Left ventricle myocardium inferior (tissue), 1 donor: ENCODE measurements at regions not wholly inside any gene's neighbourhood (a gene's known extent, or its start where the extent isn't known, plus 50 kb on each side); places are given as distances from the start of the nearest gene placed in this dataset.

Experiments
- DNase-seq: peaks from one replicate; pipeline ENCODE4 v3.0.0-alpha.2; 2020
- H3K27ac ChIP-seq: fragments of 200-600 bp; replicated peaks from 2 replicates; pipeline ENCODE4 v1.8.0; 2021
- H3K27me3 ChIP-seq: fragments of 200-600 bp; 2 replicates; pipeline ENCODE4 v1.8.0; 2021; ENCODE audit warnings: low read depth
- H3K36me3 ChIP-seq: fragments of 200-600 bp; 2 replicates; pipeline ENCODE4 v1.8.0; 2021
- H3K4me1 ChIP-seq: fragments of 200-600 bp; 2 replicates; pipeline ENCODE4 v1.8.0; 2021
- H3K4me3 ChIP-seq: fragments of 200-600 bp; 2 replicates; pipeline ENCODE4 v1.8.0; 2021; ENCODE audit warnings: mild to moderate bottlenecking, moderate library complexity
- H3K9me3 ChIP-seq: fragments of 200-600 bp; replicated peaks from 2 replicates; pipeline ENCODE4 v1.8.0; 2021
- intact Hi-C: fragments of 100-400 bp; cut with micrococcal nuclease; formaldehyde crosslinking; loops from one replicate; pipeline ENCODE4 v1.11.0; 2022
- TF ChIP-seq, protein P1 (sequence below): fragments of 200-600 bp; IDR thresholded peaks from 2 replicates; pipeline ENCODE4 v1.8.0; 2021; ENCODE audit warnings: antibody characterized with exemption, mild to moderate bottlenecking, borderline replicate concordance
- donor health status: DM: no; HTN: yes; CAD: no; lungs with severe emphysema.

DNA sequence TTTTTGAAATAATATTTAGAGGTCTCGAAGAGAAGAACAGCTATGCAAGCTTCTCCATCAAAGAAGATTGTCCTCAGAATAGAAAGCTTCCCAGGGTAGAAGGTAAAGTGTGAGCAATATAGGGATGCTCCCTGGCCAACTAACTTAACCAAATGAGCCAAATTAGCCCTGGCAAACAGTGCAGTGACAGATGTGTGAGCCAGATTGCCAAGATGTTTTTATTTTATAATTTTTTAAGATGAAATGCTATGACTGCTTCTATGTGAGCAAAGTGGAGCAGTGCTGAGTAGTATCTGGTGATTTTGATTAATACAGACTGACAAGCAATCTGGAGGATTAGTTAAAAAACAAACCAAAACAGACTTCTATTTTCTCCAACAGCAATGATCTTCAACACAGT, 202.1 kb downstream of the NOVA1 start:
- TF ChIP-seq, protein P1, sequence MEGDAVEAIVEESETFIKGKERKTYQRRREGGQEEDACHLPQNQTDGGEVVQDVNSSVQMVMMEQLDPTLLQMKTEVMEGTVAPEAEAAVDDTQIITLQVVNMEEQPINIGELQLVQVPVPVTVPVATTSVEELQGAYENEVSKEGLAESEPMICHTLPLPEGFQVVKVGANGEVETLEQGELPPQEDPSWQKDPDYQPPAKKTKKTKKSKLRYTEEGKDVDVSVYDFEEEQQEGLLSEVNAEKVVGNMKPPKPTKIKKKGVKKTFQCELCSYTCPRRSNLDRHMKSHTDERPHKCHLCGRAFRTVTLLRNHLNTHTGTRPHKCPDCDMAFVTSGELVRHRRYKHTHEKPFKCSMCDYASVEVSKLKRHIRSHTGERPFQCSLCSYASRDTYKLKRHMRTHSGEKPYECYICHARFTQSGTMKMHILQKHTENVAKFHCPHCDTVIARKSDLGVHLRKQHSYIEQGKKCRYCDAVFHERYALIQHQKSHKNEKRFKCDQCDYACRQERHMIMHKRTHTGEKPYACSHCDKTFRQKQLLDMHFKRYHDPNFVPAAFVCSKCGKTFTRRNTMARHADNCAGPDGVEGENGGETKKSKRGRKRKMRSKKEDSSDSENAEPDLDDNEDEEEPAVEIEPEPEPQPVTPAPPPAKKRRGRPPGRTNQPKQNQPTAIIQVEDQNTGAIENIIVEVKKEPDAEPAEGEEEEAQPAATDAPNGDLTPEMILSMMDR = no peak
- DNase-seq = no peak
- Histone ChIP-seq H3K9me3 (no peaks in the 10 kb centered on the region), H3K4me1 (no peaks in the 10 kb centered on the region), H3K27me3 (no peaks in the 10 kb centered on the region), H3K4me3 (no peak overlapping the region), H3K36me3 (no peaks in the 10 kb centered on the region), H3K27ac (no peak overlapping the region)
- intact Hi-C loops = no loop called here

DNA sequence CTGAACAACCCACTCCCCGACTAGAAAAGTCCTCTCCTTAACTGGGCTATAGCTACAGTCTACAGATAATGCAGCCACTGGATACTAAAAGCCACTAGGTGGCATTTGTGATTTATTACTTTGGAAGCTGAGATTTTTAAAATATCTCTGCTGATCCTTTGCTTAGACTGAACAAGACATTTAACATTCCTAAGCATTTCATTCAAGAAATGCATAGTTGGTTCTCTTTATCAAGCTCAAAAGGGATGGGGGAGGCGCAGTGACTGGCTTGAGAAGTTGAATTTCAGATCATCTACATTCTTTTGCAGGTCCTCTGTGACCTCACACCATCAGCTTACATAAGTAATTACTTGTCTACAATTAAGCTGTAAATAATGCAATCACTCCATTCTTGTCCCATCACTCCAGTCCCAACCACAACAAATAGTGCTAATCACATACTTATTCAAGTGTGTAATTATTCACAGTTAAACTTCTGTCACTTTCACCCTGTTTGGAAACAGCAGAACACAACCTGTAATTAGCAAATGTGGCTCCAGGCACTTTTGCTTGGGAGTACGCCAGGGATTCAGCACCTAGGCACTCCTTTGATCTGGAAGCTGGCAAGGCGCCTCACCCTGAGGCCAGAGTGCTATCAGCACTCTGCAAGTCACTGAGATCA, 203.6 kb downstream of the NOVA1 start:
- TF ChIP-seq, protein P1 = peak; percentile 48
- intact Hi-C loops = no loop called here
- no peaks in the 10 kb centered on the region for H3K36me3 ChIP-seq
- no peaks in the 10 kb centered on the region for H3K27me3 ChIP-seq
- H3K4me1 ChIP-seq = no peaks in the 10 kb centered on the region
- H3K27ac ChIP-seq = no peak overlapping the region
- H3K4me3 ChIP-seq = no peak overlapping the region
- no peak for DNase-seq
- H3K9me3 ChIP-seq = no peaks in the 10 kb centered on the region

DNA sequence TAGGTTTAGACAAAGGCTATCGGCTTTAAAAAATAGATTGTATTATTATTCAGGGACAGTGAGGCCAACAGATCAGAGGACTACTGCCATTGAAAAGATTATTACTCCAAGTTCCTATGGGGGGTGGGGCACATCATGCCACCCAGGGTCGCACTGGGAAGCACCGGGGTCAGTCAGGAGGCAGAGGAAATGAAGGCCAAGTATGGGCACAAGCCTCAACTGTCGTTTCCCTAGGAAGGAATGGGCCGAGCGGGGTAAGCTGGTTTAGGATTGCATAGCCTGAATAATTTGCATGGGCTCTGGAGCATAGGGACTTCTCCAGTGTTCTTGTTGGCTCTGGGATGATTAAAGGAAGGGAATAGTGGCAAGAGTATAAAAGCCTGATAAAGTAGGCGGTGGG, 205.3 kb downstream of the NOVA1 start:
- Histone ChIP-seq H3K9me3 (no peaks in the 10 kb centered on the region), H3K27me3 (no peaks in the 10 kb centered on the region), H3K36me3 (no peaks in the 10 kb centered on the region), H3K27ac (no peak overlapping the region), H3K4me3 (no peak overlapping the region), H3K4me1 (no peaks in the 10 kb centered on the region)
- intact Hi-C loops = no loop called here
- no peak for DNase-seq
- TF ChIP-seq, protein P1 = no peak

DNA sequence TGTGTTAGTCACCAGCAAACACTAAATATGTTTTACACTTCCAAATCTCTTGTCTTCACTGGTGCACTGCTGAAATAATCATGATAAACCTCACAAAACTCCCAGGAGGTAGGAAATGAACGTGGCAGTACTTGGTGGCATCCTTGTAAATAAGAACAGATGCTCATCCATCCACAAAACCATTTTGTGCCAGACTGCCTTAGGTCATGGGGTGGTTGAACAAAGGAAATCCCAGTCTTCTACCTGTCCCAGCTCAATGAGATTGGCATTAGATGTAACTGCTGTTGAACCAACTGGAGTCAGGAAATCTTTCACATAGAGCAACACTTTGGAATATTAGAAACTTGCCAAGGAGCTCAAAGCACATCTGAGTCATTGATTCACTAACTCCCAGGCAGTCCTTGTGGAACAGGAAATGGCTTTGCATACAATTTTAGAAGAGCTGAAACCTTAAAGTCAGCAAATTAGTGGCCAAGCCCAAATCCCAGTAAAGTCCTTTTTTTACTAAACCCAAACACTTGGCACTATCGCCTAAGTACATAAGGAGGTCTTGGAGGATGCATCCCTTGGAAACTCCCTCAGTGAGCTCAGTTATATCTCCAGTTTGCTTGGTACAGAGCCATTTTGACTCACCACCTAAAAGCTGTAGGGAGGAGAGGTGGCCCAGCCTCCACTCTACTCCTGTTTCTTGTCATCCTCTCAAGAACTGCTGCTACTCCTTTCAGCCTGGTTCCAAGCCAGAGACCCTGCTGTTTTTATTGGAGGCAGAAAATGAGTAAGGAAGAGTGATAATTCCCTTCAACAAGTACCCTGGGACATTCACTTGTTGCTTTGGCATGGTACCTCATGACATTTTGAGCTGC, 208.0 kb downstream of the NOVA1 start:
- H3K4me1 ChIP-seq = no peaks in the 10 kb centered on the region
- H3K36me3 ChIP-seq = no peaks in the 10 kb centered on the region
- no peak overlapping the region for H3K27ac ChIP-seq
- TF ChIP-seq, protein P1 = no peak
- H3K27me3 ChIP-seq = no peaks in the 10 kb centered on the region
- no peak overlapping the region for H3K4me3 ChIP-seq
- intact Hi-C loops = no loop called here
- DNase-seq = no peak
- H3K9me3 ChIP-seq = no peaks in the 10 kb centered on the region

DNA sequence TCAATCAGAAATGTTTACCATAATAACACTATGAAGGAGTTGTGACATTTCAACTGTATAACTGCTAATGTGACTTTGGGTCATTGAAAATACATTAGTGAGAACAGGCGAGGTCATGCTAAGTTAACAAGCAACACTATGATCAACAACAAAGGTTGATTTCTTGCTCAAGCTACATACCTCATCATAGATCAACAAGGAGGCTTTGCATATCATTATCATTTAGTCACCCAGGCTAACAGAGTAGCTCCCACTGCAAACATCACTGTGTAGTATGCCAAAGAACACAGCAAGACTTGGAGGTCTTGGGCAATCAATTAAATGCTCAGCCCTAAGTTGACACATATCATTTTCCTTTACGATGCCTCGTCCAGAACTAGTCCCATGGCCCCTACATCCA, 212.5 kb downstream of the NOVA1 start:
- Histone ChIP-seq H3K36me3 (no peaks in the 10 kb centered on the region), H3K9me3 (no peaks in the 10 kb centered on the region), H3K4me3 (no peak overlapping the region), H3K27ac (no peak overlapping the region), H3K27me3 (no peaks in the 10 kb centered on the region), H3K4me1 (peaks cover 4% of the 10 kb centered on the region)
- intact Hi-C loops = no loop called here
- no peak for DNase-seq
- TF ChIP-seq, protein P1 = no peak
